Osteocyte (in vitro differentiated cells): ENCODE measurements at regions not wholly inside any gene's neighbourhood (a gene's known extent, or its start where the extent isn't known, plus 50 kb on each side); places are given as distances from the start of the nearest gene placed in this dataset.
A peak's percentile ranks its signal among the peaks of the same experiment; 100 is the strongest.

Experiments
- DNase-seq: peaks from one replicate; pipeline ENCODE4 v3.0.0; 2021; ENCODE audit warnings: mixed read lengths; ENCODE audit not compliant: unreplicated experiment; ENCODE audit errors: extremely low spot score
- H3K27ac Mint-ChIP-seq: one replicate; pipeline ENCODE4 v1.8.0; 2021; ENCODE audit warnings: mild to moderate bottlenecking, mixed read lengths; ENCODE audit not compliant: unreplicated experiment
- H3K27me3 Mint-ChIP-seq: one replicate; pipeline ENCODE4 v1.8.0; 2021; ENCODE audit warnings: mixed read lengths; ENCODE audit not compliant: unreplicated experiment
- H3K36me3 Mint-ChIP-seq: one replicate; pipeline ENCODE4 v1.8.0; 2021; ENCODE audit warnings: mixed read lengths; ENCODE audit not compliant: unreplicated experiment
- H3K4me1 Mint-ChIP-seq: one replicate; pipeline ENCODE4 v1.8.0; 2021; ENCODE audit warnings: mixed read lengths; ENCODE audit not compliant: unreplicated experiment
- H3K4me3 Mint-ChIP-seq: one replicate; pipeline ENCODE4 v1.8.0; 2021; ENCODE audit warnings: mild to moderate bottlenecking, moderate library complexity, mixed read lengths; ENCODE audit not compliant: unreplicated experiment
- H3K9me3 Mint-ChIP-seq: one replicate; pipeline ENCODE4 v1.8.0; 2021; ENCODE audit warnings: mixed read lengths; ENCODE audit not compliant: unreplicated experiment
- CTCF ChIP-seq: fragments of 200-600 bp; sonication (generic); IDR thresholded peaks from 2 replicates; pipeline ENCODE4 v1.5.0; 2021; ENCODE audit warnings: antibody characterized with exemption, mild to moderate bottlenecking, moderate library complexity

- no peak overlapping the region for H3K27ac Mint-ChIP-seq
- peaks cover 34% of the 10 kb centered on the region for H3K27me3 Mint-ChIP-seq
- no peak for DNase-seq
- TF ChIP-seq CTCF: no peak
- H3K4me1 Mint-ChIP-seq: no peaks in the 10 kb centered on the region
- H3K4me3 Mint-ChIP-seq: no peak overlapping the region
- no peaks in the 10 kb centered on the region for H3K9me3 Mint-ChIP-seq
- no peaks in the 10 kb centered on the region for H3K36me3 Mint-ChIP-seq
Observed at GRCh38 chr19:30692879-30693503, 320.8 kb downstream of the ZNF536 start.

- H3K4me1 Mint-ChIP-seq: no peaks in the 10 kb centered on the region
- no peaks in the 10 kb centered on the region for H3K9me3 Mint-ChIP-seq
- peaks cover 34% of the 10 kb centered on the region for H3K27me3 Mint-ChIP-seq
- no peak overlapping the region for H3K27ac Mint-ChIP-seq
- no peak for TF ChIP-seq CTCF
- DNase-seq: no peak
- H3K36me3 Mint-ChIP-seq: no peaks in the 10 kb centered on the region
- peak overlapping the region; percentile 6 for H3K4me3 Mint-ChIP-seq
Observed at GRCh38 chr19:30692181-30692811, 320.1 kb downstream of the ZNF536 start.

- Mint-ChIP-seq H3K4me3 (no peak overlapping the region), H3K9me3 (no peaks in the 10 kb centered on the region), H3K36me3 (no peaks in the 10 kb centered on the region), H3K27ac (no peak overlapping the region), H3K4me1 (no peaks in the 10 kb centered on the region), H3K27me3 (peaks cover 34% of the 10 kb centered on the region)
- TF ChIP-seq CTCF: no peak
- no peak for DNase-seq
Observed at GRCh38 chr19:30691819-30692166, 319.6 kb downstream of the ZNF536 start.

GRCh38 chr19:30690935-30691818, 319.0 kb downstream of the ZNF536 start:
- H3K27ac Mint-ChIP-seq: no peak overlapping the region
- H3K27me3 Mint-ChIP-seq: peaks cover 34% of the 10 kb centered on the region
- no peak overlapping the region for H3K4me3 Mint-ChIP-seq
- no peak for TF ChIP-seq CTCF
- no peaks in the 10 kb centered on the region for H3K36me3 Mint-ChIP-seq
- H3K4me1 Mint-ChIP-seq: no peaks in the 10 kb centered on the region
- no peak for DNase-seq
- no peaks in the 10 kb centered on the region for H3K9me3 Mint-ChIP-seq

GRCh38 chr19:30690525-30690924, 318.3 kb downstream of the ZNF536 start:
- Mint-ChIP-seq H3K4me3 (no peak overlapping the region), H3K27me3 (peaks cover 34% of the 10 kb centered on the region), H3K9me3 (no peaks in the 10 kb centered on the region), H3K36me3 (no peaks in the 10 kb centered on the region), H3K4me1 (no peaks in the 10 kb centered on the region), H3K27ac (no peak overlapping the region)
- no peak for DNase-seq
- TF ChIP-seq CTCF: no peak
